NAMALWA (cell line): ENCODE measurements at regions not wholly inside any gene's neighbourhood (a gene's known extent, or its start where the extent isn't known, plus 50 kb on each side); places are given as distances from the start of the nearest gene placed in this dataset.

Source experiments
- DNase-seq: peaks from one replicate; pipeline ENCODE4 v3.0.0-alpha.2; 2015; ENCODE audit warnings: low spot score

DNA sequence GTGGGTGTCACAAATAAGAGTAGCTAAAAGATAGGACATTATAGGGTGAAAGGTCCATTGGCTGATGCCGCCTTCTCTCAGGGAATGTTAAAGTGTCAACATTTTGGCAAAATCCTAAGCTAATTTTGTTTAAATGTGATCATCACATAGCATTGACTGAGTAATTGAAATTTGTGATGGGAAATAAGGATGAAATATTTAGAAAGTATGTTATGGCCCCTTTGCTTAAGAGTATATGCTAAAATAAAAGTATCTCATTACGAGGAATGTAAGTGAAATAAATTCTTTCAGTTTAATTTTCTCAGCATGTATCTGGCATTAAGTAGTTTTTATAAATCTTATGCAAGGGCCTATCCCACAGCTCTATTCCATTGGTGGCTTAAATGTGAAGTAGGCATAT is 229.2 kb downstream of the PRL start:
- DNase-seq, result no peak

DNA sequence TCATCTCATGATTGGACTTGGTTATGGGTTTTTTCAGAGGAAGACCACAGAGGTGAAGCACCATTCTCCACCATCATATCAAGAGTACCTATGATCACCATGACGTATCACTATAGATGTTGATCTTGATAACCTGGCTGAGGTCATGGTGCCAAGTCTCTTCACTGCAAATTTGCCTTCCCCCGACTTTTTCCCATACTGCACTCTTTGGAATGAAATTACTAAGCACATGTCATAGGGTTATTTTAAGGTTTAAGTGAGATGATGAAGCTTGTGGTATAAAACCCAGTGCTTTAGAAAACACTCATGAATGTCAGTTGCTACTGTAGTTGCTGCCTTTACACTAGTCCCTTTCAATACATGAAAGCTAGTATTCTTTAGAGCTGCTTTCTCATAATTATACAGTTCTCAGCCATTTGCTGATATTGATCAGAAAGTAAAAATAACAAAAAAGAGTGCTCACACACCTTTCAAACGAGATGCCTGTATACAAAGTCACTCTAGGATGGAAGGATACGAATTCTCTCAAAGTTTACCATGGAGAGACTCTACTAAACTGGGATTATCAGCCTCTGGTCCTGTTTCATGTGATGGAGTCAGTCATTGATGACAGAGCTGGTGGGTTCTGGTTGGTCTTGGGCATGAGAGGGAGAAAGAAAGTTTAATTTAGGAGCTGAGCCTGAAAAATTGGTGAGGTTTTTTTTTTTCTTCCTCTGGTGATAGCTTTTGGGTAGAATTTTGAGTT is 228.1 kb downstream of the PRL start:
- DNase-seq, result no peak

DNA sequence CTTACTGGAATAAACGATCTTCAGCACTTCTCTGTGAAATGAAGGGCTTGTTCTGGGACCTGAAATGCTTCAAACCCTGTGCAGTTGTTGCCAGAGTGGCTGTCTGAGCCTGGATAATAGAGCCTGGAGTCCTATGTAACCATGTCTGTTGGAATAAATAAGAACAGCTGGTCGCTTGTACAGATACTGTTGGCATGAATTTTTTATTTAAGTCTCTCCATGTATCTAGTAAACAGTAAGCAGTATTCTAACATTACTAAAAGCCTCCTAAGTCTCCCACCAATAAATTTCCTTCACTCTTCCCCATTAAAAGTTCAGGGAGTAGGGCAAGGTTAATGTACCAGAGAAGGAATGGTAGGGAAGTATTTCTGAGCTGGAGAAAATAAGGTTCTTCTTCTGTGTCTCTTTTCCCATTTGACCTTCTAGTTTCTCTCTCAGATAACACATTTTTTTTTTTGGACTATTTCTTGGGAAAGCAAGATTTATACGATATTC is 227.5 kb downstream of the PRL start:
- no peak for DNase-seq

DNA sequence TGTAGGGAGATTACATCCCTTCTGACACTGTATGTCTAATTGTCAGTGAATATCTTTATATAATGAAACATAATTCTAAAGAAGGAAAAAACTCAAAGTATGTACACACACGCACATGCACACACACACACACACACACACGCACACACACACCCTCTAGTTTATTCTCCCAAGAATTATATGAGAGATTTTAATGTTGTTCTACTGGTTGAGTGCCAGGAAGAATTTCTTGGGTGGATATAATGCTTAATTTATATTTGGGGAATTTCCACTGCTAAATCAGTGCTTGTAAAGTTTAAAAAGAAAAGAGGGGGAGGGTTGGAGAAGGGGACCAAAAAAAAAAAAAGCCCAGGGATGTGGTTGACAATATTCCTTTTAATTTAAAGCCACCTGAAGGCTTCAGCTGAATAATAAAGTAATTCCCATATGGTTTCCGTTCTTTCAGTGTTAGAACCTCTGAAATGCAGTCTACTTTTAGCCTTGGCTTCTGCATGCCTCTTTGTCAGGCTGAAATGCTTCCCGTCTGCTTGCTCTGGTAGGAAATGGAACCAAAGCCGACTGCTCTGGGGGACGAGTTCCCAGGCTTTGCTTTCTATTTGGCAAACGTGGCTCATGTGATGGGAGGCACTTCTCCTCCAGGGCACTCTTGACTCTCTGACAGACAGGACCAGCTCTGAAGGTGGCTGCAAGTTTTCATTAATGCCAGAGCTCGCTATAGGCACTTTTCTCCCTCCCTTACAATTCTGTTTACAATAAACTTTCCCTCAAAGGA is 225.4 kb downstream of the PRL start:
- DNase-seq, result no peak

DNA sequence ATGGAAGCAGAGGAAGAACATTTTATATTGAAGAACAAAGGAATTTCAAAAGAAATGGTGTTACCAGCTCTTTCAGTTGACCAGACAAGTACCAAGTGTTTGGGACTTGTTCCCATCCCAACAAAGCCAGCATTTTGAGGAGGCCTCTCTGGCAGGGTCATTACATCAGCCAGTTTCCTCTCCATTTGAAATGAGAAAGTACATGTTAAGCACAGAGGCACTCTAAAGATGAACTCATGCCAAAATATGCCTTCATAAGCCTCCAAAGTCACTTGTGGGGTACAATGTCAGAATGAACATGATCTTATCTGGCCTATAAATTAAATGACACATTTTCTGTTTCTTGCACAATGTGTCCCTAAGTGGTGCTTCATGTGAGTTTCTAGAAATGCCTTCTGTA is 223.9 kb downstream of the PRL start:
- DNase-seq, result no peak

DNA sequence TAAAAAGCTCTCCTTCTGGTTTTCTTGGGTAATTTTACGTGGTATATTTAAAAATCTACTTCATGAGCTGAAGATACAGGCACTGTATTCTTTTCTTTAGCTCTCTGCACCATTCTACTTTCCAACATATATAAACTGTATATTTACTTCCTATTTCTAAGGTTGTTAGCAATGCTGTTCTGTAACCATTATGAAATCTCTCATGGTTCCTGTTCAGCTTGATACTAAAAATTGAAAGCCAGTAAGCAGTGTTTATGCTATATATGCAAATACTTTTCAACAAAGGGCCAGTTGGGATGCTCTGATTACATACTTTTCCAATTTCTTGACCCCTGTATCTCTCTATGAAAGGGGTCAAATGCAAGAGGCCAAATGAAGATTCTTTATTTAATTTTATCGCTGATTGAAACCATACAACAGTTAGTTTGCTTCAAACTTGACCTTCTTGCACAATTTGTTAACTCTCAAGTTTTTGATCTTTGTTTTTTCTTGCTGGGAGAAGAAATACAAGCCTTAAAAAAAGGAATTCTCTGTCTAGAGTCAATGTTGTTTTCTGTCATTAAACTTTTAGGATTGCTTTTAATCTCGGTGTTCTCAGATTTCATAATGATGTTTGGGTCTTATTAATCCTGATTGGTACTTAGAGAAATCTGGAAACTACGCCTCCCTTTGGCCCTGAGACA is 223.2 kb downstream of the PRL start:
- no peak for DNase-seq

DNA sequence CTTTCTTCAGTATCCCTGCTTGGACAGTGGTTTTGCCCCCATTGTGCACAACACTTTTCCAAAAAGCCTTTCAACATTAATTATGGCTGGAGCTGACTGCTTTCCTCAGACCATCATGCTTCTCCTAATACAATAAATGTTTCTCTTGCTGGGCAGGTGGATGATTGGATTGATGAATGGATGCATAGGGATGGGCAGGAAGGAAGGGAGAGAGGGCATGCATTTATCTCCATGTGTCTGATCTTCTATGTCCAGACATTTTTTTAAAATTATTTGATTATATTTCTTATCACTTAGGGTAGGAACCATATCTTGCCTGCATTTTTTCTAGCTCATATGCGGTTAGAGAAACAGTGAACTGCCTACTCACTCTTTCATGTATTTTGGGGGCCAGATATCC is 218.5 kb downstream of the PRL start:
- DNase-seq, result no peak

DNA sequence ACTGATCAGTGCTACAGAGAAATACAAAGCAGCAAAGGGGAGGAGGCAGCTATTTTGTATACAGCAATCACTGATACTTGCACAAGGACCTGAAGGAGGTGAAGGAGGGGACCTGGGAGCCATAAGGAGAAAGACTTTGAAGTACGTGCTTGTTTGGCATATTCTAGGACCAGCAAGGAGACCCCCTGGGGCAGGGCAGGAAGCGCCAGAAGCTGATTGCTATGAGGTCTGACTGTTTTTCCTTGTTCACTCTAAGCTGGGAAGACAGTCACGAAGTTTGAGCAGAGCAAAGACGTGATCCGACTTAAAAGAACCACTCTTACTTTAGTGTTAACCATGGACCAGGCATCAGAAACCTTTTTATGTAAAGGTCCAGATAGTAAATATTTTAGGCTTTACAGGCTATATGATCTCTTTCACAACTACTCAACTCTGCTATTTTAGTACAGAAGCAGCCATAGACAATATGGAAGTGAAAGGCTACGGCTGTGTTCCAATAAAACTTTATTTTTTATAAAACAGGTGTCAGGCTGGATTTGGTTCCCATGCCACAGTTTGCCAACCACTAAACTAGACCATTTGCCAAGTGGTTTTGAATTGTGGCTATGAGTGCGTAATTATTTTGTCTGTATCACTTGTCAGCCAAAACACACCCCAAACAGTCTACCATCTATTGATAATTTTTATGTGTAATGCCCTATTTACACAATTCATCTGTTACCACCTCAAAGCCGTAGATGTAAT is 217.9 kb downstream of the PRL start:
- DNase-seq, result no peak

DNA sequence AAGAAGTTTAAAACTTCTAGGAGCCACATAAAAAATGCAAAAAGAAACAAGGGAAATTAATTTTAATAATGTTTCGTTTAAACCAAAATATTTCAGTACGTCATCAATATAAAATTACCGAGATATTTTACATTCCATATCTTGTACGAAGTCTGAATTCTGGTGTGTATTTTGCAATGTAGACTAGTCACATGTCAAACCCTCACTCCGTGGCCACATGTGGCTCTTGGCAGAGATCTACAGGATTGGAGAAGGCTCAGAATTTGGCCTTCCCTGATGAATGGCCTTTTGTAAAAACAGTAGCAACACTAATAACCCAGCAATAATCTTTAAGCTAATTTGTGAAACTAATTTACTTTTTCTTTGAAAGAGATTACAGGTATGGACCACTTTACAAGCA is 217.1 kb downstream of the PRL start:
- no peak for DNase-seq

DNA sequence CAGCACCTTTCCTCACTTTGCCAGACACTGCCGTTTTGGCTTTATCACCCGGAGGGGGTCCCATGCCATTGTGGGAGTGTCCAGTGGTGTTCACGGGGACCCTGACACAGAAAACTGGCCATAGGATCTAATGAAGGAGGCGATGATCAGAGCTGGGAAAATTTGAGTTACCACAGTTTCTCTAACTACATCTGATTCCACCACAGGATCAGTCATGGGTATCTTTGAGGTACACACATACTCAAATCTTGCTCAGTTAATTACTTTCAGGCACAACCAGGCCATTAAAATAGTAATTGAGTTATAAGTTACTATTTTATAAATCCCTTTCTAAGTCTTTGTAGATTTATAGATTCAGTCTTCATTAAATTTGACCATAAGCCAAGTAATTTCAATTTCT is 215.1 kb downstream of the PRL start:
- DNase-seq, result no peak

DNA sequence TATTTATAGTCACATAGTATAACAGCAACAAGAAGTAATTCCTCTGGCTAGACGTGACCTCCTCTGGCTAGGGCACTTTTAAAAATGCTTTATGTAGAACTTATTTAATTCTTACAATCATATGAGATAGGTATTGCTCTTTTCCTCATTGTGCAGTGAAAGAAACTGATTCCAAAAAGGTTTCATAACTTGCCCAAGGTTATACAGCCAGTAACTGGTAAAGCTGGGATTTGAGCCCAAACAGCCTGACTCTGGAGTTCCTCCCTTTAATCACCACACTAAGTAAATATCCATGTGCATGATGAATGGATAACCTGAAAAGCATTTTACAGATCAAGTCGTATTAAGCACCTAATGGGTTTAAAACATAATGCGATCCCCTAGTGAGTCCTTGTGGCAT is 214.6 kb downstream of the PRL start:
- no peak for DNase-seq

DNA sequence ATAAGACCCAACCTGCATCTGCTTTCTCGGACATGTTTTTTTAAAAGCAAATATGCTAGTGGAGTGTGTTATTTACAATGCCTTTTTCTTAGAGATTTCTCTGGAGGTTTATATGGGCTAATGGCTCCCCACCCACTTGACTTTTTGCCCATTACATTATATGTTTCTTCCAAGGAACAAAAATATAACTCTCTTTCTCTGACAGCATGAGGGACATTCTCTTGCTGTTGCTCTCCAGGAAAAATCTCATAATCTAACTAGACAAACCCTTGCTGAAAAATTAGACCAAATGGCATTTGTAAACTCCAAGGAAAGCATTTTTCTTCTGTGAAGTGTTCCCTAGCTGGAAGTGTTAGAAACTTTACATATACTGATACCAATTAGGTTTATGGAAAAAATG is 213.7 kb downstream of the PRL start:
- DNase-seq, result no peak

DNA sequence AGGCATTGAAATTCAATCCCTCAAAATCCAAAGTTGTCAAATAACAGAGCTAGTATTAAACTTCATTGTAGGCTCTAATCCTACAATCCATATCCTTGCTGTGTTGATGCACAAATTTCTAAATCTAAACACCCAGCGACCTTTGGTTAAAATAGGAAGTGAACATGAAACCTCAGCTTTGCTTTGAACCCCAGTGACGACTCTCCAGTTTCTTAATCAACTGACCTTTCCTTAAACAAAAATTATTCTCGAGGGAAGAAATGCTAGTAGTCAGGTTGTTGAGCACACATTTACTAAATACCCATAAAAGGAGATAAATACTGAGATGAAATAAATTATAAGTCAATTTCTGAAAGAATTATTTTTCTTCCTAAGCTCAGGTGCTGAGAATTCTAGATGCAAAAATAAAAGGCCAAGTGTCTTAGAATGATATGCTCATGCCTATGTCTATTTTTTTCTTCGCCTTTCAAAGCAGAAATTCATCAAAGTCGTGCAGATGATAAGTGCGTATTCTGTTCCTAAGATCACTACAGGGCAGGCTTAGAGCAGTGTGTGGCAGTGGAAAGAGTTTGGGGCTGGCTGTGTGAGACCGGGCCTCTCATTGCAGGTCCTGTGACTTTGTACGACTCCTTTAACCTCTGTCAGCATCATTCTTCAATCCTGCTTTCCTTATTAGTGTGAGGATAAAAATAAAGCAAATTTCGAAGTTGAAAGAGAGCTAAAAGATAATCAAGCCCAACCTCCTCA is 208.7 kb downstream of the PRL start:
- DNase-seq, result no peak

DNA sequence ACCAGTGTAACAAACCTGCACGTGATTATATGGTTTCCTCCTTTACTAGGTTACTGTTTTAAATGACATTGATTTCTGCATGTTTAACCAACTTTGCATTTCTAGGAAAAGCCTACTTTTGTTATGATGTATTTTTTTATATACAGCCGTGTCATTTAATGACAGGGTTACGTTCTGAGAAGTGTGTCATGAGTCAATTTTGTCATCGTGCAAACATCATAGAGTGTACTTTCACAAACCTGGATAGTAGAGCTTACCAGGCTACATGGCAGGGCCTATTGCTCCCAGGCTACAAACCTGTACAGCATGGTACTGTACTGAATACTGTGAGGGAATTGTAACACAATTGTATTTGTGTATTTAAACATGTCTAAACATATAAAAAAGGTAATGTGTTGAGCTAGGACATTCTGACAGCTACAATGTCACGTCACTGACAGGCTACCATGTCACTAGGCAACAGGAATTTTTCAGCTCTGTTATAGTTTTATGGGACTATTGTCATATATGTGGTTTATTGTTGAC is 205.3 kb downstream of the PRL start:
- no peak for DNase-seq

DNA sequence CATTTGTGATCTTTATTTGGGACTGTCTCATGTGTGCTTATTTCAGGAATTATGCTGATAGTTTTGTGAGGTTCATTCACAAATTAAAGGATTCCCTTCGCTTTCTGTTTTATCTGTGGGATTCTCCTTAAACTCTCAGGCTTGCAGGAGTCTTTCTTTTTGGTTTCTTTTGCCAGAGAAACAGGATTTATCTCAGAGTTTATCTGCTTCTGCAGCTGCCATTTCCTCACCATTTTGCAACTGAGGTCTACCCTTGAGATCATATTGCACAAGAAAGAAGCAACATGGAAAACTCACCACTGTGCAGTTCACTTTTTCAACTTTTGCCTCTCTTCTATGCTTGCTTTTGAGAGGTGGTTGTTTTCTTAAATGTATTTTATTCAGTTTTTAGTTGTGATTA is 201.0 kb downstream of the PRL start:
- no peak for DNase-seq

DNA sequence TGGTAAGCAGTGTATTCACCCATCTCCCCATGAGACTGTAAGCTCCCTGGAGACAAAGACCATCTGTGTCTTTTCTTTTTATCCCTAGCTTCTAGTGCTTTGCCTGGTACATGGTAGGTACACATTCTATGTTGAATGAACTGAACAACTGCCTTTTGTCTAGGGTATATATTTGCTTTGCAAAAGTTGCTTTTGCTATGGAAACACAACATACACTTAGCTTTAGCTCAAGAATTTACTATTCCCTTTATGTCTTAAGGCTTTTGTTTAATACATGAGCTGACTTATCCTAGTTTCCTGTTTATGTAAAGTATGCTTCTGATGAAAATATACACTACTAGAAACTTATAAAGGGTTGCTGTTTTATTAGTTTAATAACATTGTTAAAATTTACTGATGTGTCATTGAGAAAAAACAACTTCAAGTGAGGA is 198.2 kb downstream of the PRL start:
- no peak for DNase-seq

DNA sequence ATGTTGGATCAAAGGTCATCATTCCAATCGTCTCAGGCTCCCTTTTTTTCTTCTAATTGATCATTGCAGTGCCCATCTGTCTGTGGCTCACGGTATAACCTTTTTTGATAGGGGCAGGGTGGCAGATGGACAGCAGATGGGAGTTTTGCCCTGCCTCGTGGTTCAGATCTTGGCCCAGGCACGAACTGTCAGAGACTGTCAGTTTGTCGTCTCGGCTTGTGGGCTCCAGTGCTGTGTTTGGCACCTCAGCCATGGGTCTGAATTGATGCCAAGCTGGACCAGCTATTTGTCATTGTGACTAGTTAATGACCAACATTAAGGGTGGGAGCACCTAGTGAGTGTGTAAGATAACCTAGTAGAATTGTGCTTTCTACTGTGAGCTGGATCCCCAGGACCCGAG is 197.6 kb downstream of the PRL start:
- no peak for DNase-seq

DNA sequence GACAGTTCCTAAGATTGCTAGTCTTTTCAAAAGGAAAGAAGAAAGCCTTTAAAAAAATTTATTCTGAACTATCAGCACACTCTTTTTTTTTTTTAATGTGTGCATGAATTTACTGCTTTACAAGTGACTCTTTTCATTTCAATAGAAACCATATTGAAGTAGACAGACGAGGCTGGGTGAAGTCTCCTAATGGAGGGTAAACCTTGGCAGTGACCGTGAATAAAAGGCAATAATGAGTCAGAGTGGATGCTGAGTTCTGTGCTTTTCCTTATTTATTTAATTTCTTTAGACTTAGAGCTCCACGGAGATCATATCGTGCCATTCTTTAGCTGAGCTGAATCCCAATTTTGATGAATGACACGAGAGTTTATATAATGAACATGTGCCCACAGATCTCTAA is 196.9 kb downstream of the PRL start:
- no peak for DNase-seq

DNA sequence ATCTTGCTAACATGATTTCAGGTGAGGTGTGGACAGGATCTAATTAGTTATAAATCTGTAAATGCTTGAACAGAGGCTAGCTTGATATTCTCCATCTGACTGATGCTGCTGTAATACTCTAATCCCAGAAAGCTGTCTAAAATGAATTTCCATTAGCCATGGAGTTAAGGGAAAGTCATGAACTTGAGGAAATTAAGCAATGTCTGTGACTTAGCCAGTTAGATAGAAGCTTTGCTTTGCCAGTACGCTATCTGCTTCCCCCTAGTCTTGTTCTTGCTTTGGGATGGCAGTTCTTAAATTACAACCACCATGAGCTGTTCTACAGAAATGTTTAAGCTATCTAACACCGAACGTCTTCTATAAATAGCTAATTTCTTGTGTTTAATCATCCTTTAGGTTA is 195.7 kb downstream of the PRL start:
- no peak for DNase-seq

DNA sequence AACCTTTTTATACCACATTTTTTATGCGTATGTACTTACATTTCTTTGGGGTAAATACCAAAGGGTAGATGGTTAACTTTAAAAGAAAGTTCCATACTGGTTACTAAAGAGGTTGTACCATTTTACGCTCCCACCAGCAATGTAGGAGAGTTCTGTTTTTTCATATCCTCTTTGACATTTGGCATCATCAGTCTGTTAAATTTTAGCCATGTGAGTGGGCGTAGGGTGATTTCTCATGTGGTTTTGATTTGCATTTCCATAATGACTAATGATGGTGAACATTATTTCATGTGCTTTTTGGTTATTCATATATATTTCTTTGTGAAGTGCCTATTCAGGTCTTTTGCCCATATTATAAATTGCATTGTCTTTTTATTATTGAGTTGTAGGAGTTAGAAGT is 194.2 kb downstream of the PRL start:
- DNase-seq, result no peak

DNA sequence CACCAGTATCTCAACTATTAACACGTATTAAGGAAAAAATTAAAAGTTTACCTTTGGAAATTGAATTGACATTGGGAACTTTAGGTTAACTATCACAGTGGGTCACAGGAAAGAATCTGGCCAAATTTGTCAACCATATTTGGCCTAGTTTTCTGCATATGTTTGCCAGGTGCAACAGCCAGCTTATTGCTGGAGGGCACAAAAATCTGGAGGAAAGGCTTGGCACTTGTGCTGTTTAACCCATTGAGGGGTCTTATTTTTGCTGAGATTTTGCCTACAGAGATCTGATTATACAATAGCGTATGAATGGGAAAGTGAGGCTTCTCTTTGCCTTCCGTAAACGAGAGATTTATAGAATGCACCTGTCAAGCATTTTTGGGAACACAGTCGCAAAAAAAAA is 190.4 kb downstream of the PRL start:
- no peak for DNase-seq
